Liver (tissue), 3 donors: ENCODE measurements at regions not wholly inside any gene's neighbourhood (a gene's known extent, or its start where the extent isn't known, plus 50 kb on each side); places are given as distances from the start of the nearest gene placed in this dataset.

Experiments
- ATF3 ChIP-seq: IDR thresholded peaks from 2 replicates; pipeline ENCODE4 v1.6.1; 2016; ENCODE audit warnings: antibody characterized with exemption
- CTCF ChIP-seq: fragments of 150-350 bp; IDR thresholded peaks from 2 replicates; pipeline ENCODE4 v1.5.1; 2017; ENCODE audit warnings: improper control_type of control experiment, low read depth, low read length; ENCODE audit not compliant: missing input control
- EGR1 ChIP-seq, 2 donors: IDR thresholded peaks; 2 replicates each; pipeline ENCODE4 v1.6.1; 2016 to 2018; ENCODE audit warnings: antibody characterized with exemption in 2 of 2, low read depth in 2 of 2
- JUND ChIP-seq, 2 donors: IDR thresholded peaks; 2 replicates each; pipeline ENCODE4 v1.6.1; 2016; ENCODE audit warnings: antibody characterized with exemption in 2 of 2
- MAX ChIP-seq: IDR thresholded peaks from 2 replicates; pipeline ENCODE4 v1.6.1; 2016; ENCODE audit warnings: antibody characterized with exemption
- REST ChIP-seq: IDR thresholded peaks from 2 replicates; pipeline ENCODE4 v1.6.1; 2016; ENCODE audit warnings: antibody characterized with exemption, mild to moderate bottlenecking
- YY1 ChIP-seq: IDR thresholded peaks from 2 replicates; pipeline ENCODE4 v1.6.1; 2016; ENCODE audit warnings: antibody characterized with exemption, mild to moderate bottlenecking
- donor health status: healthy.
- donor health status: healthy.

- TF ChIP-seq CTCF (no peak), JUND (IDR thresholded peaks at IDR 0.05) (no peak), MAX (no peak), EGR1 (IDR thresholded peaks at IDR 0.05; ENCODE audit: low read depth in 2 of 2) (no peak), REST (no peak), ATF3 (no peak), YY1 (no peak)
Observed at GRCh38 chr4:57548856-57549255, 438.7 kb upstream of the IGFBP7 start.
